BLaER1 treated with 17β-estradiol and CSF1 and Interleukin-3, amounts not matched to agents 10 nM and 100 nM (cell line): ENCODE measurements at regions not wholly inside any gene's neighbourhood (a gene's known extent, or its start where the extent isn't known, plus 50 kb on each side); places are given as distances from the start of the nearest gene placed in this dataset.
"Not testable (repeated sequence)": the region's sequence is repeated elsewhere in the genome, so short reads cannot be mapped to it uniquely, and the experiment has no call there.

Experiments used
- H3K27ac ChIP-seq, 11 experiments: shearing (Covaris generic); formaldehyde crosslinking; 2 replicates each; pipeline ENCODE4 v1.8.1; 2022
- H3K27me3 ChIP-seq, 11 experiments: shearing (Covaris generic); formaldehyde crosslinking; 2 replicates each; pipeline ENCODE4 v1.8.1; 2022
- H3K36me3 ChIP-seq, 11 experiments: shearing (Covaris generic); formaldehyde crosslinking; 2 replicates each; pipeline ENCODE4 v1.8.1; 2022
- H3K4me1 ChIP-seq, 10 experiments: shearing (Covaris generic); formaldehyde crosslinking; 2 replicates each; pipeline ENCODE4 v1.8.1; 2022
- H3K4me2 ChIP-seq, 11 experiments: shearing (Covaris generic); formaldehyde crosslinking; 2 replicates each; pipeline ENCODE4 v1.8.1; 2022
- H3K4me3 ChIP-seq, 10 experiments: shearing (Covaris generic); formaldehyde crosslinking; 2 replicates each; pipeline ENCODE4 v1.8.1; 2022
- H3K9ac ChIP-seq, 11 experiments: shearing (Covaris generic); formaldehyde crosslinking; 2 replicates each; pipeline ENCODE4 v1.8.1; 2022
- H3K9me3 ChIP-seq, 11 experiments: shearing (Covaris generic); formaldehyde crosslinking; replicated peaks in 1 of 11; 2 replicates each; pipeline ENCODE4 v1.8.1; 2022
- H4K20me1 ChIP-seq, 11 experiments: shearing (Covaris generic); formaldehyde crosslinking; 2 replicates each; pipeline ENCODE4 v1.8.1; 2022

DNA sequence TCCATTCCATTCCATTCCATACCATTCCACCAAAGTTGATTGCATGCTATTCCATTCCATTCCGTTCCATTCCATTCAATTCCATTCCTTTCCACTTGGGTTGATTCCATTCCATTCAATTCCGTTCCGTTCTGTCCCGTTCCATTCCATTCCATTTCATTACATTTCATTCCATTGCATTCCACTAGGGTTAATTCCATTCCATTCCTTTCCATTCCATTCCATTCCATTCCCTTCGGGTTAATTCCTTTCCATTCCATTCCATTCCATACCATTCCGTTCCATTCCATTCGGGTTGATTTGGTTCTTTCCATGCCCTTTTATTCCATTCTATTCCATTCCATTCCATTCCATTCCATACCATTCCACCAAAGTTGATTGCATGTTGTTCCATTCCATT lies 131.9 kb downstream of the CWH43 start:
- Histone ChIP-seq H3K9me3 (peaks cover 80 to 82% (median 82%) of the 10 kb centered on the region in 11 experiments), H3K4me3 (peak overlapping the region in 1 of 10 experiments; percentile 33; a peak in 1 of 20 replicates)
- not testable (repeated sequence) for H4K20me1 ChIP-seq, H3K36me3 ChIP-seq, H3K4me1 ChIP-seq, H3K9ac ChIP-seq, H3K4me2 ChIP-seq, H3K27ac ChIP-seq, H3K27me3 ChIP-seq

DNA sequence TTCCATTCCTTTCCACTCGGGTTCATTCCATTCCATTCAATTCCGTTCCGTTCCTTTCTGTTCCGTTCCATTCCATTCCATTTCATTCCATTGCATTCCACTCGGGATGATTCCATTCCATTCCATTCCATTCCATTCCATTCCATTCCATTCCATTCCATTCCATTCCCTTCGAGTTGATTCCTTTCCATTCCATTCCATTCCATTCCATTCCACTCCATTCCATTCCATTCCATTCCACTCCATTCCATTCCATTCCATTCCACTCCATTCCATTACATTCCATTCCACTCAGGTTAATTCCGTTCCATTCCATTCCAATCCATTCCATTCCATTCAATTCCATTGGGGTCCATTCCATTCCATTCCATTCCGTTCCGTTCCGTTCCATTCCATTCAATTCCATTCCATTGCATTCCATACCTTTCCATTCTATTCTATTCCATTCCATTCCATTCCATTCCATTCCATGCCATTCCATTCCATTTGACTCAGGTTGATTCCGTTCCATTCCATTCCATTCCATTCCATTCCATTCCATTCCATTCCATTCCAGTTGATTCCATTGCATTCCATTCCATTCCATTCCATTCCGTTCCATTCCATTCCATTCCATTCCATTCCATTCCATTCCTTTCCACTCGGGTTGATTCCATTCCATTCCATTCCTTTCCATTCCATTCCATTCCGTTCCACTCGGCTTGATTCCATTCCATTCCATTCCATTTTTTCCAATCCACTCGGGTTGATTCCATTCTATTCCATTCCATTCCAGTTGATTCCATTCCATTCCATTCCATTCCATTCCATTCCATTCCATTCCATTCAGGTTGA lies 132.5 kb downstream of the CWH43 start:
- not testable (repeated sequence) for H3K27ac ChIP-seq, H3K4me1 ChIP-seq, H3K9ac ChIP-seq, H3K4me2 ChIP-seq, H3K27me3 ChIP-seq, H4K20me1 ChIP-seq, H3K36me3 ChIP-seq
- H3K9me3 ChIP-seq: peaks cover 74 to 76% (median 75%) of the 10 kb centered on the region in 11 experiments
- peak overlapping the region in 5 of 10 experiments; percentile 3 to 33 (median 26); a peak in 6 of 20 replicates for H3K4me3 ChIP-seq

DNA sequence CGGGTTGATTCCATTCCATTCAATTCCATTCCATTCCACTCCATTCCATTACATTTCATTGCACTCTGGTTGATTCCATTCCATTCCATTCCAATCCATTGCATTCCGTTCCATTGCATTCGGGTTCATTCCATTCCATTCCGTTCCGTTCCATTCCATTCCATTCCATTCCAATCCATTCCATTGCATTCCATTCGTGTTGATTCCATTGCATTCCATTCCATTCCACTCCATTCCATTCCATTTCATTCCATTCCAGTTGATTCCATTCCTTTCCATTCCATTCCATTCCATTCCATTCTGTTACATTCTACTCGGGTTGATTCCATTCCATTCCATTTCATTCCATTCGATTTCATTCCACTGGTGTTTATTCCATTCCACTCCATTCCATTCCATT lies 133.3 kb downstream of the CWH43 start:
- not testable (repeated sequence) for H3K27me3 ChIP-seq, H3K36me3 ChIP-seq, H3K4me1 ChIP-seq, H3K4me2 ChIP-seq, H3K9ac ChIP-seq, H4K20me1 ChIP-seq, H3K27ac ChIP-seq
- Histone ChIP-seq H3K4me3 (peak overlapping the region in 5 of 10 experiments; percentile 0 to 21 (median 5); a peak in 5 of 20 replicates), H3K9me3 (peaks cover 67 to 68% (median 68%) of the 10 kb centered on the region in 11 experiments)

DNA sequence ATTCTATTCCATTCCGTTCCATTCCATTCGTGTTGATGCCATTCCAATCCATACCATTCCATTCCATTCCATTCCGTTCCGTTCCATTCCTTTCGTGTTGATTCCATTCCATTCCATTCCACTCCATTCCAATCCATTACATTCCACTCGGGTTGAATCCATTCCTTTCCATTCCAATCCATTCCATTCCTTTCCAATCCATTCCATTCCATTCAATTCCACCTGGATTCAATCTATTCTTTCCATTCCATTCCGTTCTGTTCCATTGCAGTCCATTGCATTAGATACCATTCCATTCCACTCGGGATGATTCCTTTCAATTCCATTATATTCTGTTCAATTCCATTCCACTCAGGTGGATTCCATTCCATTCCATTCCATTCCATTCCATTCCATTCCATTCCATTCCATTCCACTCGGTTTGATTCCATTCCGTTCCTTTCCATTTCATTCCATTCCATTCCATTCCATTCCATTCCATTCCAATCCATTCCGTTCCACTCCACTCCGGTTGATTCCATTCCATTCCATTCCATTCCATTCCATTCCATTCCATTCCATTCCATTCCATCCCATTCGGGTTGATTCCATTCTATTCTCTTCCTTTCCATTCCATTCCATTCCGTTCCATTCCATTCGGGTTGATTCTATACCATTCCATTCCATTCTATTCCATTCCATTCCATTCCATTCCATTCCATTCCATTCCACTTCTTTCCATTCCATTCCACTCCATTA lies 134.1 kb downstream of the CWH43 start:
- H3K36me3 ChIP-seq, H3K27me3 ChIP-seq, H4K20me1 ChIP-seq, H3K4me2 ChIP-seq, H3K9ac ChIP-seq, H3K27ac ChIP-seq, H3K4me1 ChIP-seq: not testable (repeated sequence)
- Histone ChIP-seq H3K4me3 (peak overlapping the region in 7 of 10 experiments; percentile 0 to 38 (median 9); a peak in 5 of 20 replicates), H3K9me3 (peaks cover 58 to 59% (median 59%) of the 10 kb centered on the region in 11 experiments)

DNA sequence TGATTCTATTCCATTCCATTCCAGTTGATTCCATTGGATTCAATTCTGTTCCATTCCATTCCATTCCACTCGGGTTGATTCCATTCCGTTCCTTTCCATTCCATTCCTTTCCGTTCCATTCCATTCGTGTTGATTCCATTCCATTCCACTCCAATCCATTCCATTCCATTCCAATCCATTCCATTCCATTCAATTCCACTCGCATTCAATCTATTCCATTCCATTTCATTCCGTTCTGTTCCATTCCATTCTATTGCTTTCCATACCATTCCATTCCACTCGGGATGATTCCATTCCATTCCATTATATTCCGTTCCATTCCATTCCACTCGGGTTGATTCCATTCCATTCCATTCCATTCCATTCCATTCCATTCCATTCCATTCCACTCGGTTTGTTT lies 134.7 kb downstream of the CWH43 start:
- not testable (repeated sequence) for H3K27me3 ChIP-seq, H3K4me1 ChIP-seq, H4K20me1 ChIP-seq, H3K4me2 ChIP-seq, H3K36me3 ChIP-seq, H3K9ac ChIP-seq, H3K27ac ChIP-seq
- Histone ChIP-seq H3K4me3 (peak overlapping the region in 5 of 10 experiments; percentile 0 to 5 (median 0); a peak in 7 of 20 replicates), H3K9me3 (peaks cover 52 to 54% (median 53%) of the 10 kb centered on the region in 11 experiments)

DNA sequence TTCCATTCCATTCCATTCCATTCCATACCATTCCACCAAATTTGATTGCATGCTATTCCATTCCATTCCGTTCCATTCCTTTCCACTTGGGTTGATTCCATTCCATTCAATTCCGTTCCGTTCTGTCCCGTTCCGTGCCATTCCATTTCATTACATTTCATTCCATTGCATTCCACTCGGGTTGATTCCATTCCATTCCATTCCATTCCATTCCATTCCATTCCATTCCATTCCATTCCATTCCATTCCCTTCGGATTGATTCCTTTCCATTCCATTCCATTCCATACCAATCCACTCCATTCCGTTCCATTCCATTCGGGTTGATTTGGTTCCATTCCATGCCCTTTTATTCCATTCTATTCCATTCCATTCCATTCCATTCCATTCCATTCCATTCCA lies 140.4 kb downstream of the CWH43 start:
- H3K27me3 ChIP-seq, H3K36me3 ChIP-seq, H3K4me3 ChIP-seq, H3K27ac ChIP-seq, H3K9me3 ChIP-seq, H3K9ac ChIP-seq, H4K20me1 ChIP-seq, H3K4me2 ChIP-seq, H3K4me1 ChIP-seq: not testable (repeated sequence)

DNA sequence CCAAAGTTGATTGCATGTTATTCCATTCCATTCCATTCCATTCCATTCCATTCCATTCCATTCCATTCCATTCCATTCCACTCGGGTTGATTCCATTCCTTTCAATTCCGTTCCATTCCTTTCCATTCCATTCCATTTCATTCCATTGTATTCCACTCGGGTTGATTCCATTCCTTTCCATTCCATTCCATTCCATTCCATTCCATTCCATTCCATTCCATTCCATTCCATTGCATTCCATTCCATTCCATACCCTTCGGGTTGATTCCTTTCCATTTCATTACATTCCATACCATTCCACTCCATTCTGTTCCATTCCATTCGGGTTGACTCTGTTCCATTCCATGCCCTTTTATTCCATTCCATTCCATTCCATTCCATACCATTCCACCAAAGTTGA lies 140.8 kb downstream of the CWH43 start:
- H3K36me3 ChIP-seq, H3K4me3 ChIP-seq, H3K4me1 ChIP-seq, H3K9me3 ChIP-seq, H3K9ac ChIP-seq, H3K27ac ChIP-seq, H4K20me1 ChIP-seq, H3K27me3 ChIP-seq, H3K4me2 ChIP-seq: not testable (repeated sequence)

DNA sequence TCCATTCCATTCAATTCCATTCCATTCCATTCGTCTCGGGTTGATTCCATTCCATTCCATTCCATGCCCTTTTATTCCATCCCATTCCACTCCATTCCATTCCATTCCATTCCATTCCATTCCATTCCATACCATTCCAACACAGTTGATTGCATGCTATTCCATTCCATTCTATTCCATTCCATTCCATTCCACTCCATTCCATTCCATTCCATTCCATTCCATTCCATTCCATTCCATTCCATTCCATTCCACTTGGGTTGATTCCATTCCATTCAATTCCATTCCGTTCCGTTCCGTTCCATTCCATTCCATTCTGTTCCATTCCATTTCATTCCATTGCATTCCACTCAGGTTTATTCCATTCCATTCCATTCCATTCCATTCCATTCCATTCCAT lies 143.3 kb downstream of the CWH43 start:
- not testable (repeated sequence) for H3K4me3 ChIP-seq, H3K27me3 ChIP-seq, H4K20me1 ChIP-seq, H3K9ac ChIP-seq, H3K36me3 ChIP-seq, H3K4me1 ChIP-seq, H3K4me2 ChIP-seq, H3K27ac ChIP-seq, H3K9me3 ChIP-seq

DNA sequence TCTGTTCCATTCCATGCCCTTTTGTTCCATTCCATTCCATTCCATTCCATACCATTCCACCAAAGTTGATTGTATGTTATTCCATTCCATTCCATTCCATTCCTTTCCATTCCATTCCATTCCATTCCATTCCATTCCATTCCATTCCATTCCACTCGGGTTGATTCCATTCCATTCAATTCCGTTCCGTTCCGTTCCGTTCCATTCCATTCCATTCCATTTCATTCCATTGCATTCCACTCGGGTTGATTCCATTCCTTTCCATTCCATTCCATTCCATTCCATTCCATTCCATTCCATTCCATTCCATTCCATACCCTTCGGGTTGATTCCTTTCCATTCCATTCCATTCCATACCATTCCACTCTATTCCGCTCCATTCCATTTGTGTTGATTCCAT lies 143.8 kb downstream of the CWH43 start:
- not testable (repeated sequence) for H3K4me2 ChIP-seq, H3K9ac ChIP-seq, H3K4me1 ChIP-seq, H3K4me3 ChIP-seq, H3K36me3 ChIP-seq, H4K20me1 ChIP-seq, H3K27me3 ChIP-seq, H3K9me3 ChIP-seq, H3K27ac ChIP-seq

DNA sequence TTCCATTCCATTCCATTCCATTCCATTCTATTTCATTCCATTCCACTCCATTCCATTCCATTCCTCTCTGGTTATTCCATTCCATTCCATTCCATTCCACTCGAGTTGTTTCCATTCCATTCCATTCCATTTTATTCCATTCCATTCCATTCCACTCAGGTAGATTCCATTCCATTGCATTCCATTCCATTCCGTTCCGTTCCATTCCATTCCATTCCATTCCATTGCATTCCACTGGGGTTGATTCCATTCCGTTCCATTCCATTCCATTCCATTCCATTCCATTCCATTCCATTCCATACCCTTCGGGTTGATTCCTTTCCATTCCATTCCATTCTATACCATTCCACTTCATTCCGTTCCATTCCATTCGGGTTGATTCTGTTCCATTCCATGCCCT lies 144.6 kb downstream of the CWH43 start:
- not testable (repeated sequence) for H3K9ac ChIP-seq, H4K20me1 ChIP-seq, H3K27me3 ChIP-seq, H3K36me3 ChIP-seq, H3K4me1 ChIP-seq, H3K4me2 ChIP-seq, H3K9me3 ChIP-seq, H3K4me3 ChIP-seq, H3K27ac ChIP-seq

DNA sequence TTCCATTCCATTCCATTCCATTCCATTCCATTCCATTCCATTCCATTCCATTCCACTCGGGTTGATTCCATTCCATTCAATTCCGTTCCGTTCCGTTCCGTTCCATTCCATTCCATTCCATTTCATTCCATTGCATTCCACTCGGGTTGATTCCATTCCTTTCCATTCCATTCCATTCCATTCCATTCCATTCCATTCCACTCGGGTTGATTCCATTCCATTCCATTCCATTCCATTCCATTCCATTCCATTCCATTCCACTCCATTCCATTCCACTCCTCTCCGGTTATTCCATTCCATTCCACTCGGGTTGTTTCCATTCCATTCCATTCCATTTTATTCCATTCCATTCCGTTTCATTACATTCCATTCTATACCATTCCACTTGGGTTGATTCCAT lies 151.0 kb downstream of the CWH43 start:
- not testable (repeated sequence) for H3K27me3 ChIP-seq, H3K4me1 ChIP-seq, H4K20me1 ChIP-seq, H3K27ac ChIP-seq, H3K9ac ChIP-seq, H3K4me2 ChIP-seq, H3K4me3 ChIP-seq, H3K36me3 ChIP-seq
- peaks cover 9 to 18% (median 13%) of the 10 kb centered on the region in 11 experiments for H3K9me3 ChIP-seq

DNA sequence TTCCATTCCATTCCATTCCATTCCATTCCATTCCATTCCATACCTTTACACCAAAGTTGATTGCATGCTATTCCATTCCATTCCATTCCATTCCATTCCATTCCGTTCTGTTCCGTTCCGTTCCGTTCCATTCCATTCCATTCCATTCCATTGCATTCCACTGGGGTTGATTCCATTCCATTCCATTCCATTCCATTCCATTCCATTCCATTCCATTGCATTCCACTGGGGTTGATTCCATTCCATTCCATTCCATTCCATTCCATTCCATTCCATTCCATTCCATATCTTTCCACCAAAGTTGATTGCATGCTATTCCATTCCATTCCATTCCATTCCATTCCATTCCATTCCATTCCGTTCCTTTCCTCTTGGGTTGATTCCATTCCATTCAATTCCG lies 151.9 kb downstream of the CWH43 start:
- not testable (repeated sequence) for H3K27ac ChIP-seq, H3K4me2 ChIP-seq, H3K9ac ChIP-seq, H3K4me3 ChIP-seq, H3K36me3 ChIP-seq, H4K20me1 ChIP-seq, H3K27me3 ChIP-seq, H3K4me1 ChIP-seq
- H3K9me3 ChIP-seq: peaks cover 12 to 22% (median 16%) of the 10 kb centered on the region in 11 experiments

DNA sequence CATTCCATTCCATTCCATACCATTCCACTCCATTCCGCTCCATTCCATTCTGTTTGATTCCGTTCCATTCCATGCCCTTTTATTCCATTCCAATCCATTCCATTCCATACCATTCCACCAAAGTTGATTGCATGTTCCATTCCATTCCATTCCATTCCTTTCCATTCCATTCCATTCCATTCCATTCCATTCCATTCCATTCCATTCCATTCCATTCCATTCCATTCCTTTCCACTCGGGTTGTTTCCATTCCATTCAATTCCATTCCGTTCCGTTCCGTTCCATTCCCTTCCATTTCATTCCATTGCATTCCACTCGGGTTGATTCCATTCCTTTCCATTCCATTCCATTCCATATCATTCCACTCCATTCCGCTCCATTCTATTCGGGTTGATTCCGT lies 152.7 kb downstream of the CWH43 start:
- not testable (repeated sequence) for H3K4me3 ChIP-seq, H3K27me3 ChIP-seq, H3K9ac ChIP-seq, H3K4me2 ChIP-seq, H3K4me1 ChIP-seq, H3K27ac ChIP-seq, H3K36me3 ChIP-seq, H4K20me1 ChIP-seq
- peaks cover 19 to 30% (median 24%) of the 10 kb centered on the region in 11 experiments for H3K9me3 ChIP-seq

DNA sequence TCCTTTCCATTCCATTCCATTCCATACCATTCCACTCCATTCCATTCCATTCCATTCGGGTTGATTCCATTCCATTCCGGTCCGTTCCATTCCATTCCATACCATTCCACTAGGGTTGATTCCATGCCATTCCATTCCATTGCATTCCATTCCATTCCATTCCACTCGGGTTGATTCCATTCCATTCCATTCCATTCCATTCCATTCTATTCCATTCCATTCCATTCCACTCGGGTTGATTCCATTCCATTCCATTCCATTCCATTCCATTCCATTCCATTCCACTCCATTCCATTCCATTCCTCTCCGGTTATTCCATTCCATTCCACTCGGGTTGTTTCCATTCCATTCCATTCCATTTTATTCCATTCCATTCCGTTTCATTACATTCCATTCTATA lies 153.4 kb downstream of the CWH43 start:
- not testable (repeated sequence) for H3K27ac ChIP-seq, H3K36me3 ChIP-seq, H3K4me1 ChIP-seq, H3K4me2 ChIP-seq, H4K20me1 ChIP-seq, H3K9ac ChIP-seq, H3K4me3 ChIP-seq, H3K27me3 ChIP-seq
- H3K9me3 ChIP-seq: peaks cover 22 to 37% (median 27%) of the 10 kb centered on the region in 11 experiments
